ENCODE measurements at regions not wholly inside any gene's neighbourhood (a gene's known extent, or its start where the extent isn't known, plus 50 kb on each side); places are given as distances from the start of the nearest gene placed in this dataset.

GRCh38 chr11:106187860-106188456 lies 110.5 kb downstream of the AASDHPPT start:
- TF ChIP-seq POLR2AphosphoS5 (IDR thresholded peaks at IDR 0.05; ENCODE audit: low read depth, low read length): no peak
- TF ChIP-seq CTCF (IDR thresholded peaks at IDR 0.05 in 2 of 3, conservative IDR thresholded peaks at IDR 0.05 in 1 of 3; ENCODE audit: borderline replicate concordance in 1 of 3, insufficient read depth in 1 of 3, low read depth in 2 of 3, low read length in 2 of 3): no peak
- TF ChIP-seq POLR2A (IDR thresholded peaks at IDR 0.05; ENCODE audit: borderline replicate concordance, extremely low read depth, insufficient read depth, insufficient read length): no peak
- TF ChIP-seq YY1 (IDR thresholded peaks at IDR 0.05; ENCODE audit: extremely low read depth, insufficient replicate concordance, low read depth, low read length): no peak
- no peak for TF ChIP-seq EZH2 (IDR thresholded peaks at IDR 0.05)
- no peak for TF ChIP-seq SP1 (IDR thresholded peaks at IDR 0.05; ENCODE audit: low read depth)
- no peak for TF ChIP-seq JUND (IDR thresholded peaks at IDR 0.05)
- TF ChIP-seq SRF (IDR thresholded peaks at IDR 0.05; ENCODE audit: low read depth): no peak
- no peak for TF ChIP-seq EZH2phosphoT487 (IDR thresholded peaks at IDR 0.05; ENCODE audit: borderline replicate concordance)
